GM23248 (cell line): ENCODE measurements at regions not wholly inside any gene's neighbourhood (a gene's known extent, or its start where the extent isn't known, plus 50 kb on each side); places are given as distances from the start of the nearest gene placed in this dataset.
"Not testable (repeated sequence)": the region's sequence is repeated elsewhere in the genome, so short reads cannot be mapped to it uniquely, and the experiment has no call there.

Source experiments
- DNase-seq: peaks from one replicate; pipeline ENCODE4 v3.0.0-alpha.2; 2015
- H2AFZ ChIP-seq: fragments of 200-600 bp; sonication (generic); 2 replicates; pipeline ENCODE4 v1.6.1; 2016; ENCODE audit warnings: antibody characterized with exemption
- H3F3A ChIP-seq: fragments of 200-600 bp; sonication (generic); 2 replicates; pipeline ENCODE4 v1.6.1; 2016; ENCODE audit warnings: mild to moderate bottlenecking, antibody characterized with exemption, mixed run types; ENCODE audit not compliant: insufficient read depth
- H3K27ac ChIP-seq: fragments of 200-600 bp; sonication (generic); 2 replicates; pipeline ENCODE4 v1.5.1; 2016; ENCODE audit warnings: mild to moderate bottlenecking
- H3K27me3 ChIP-seq: fragments of 200-600 bp; sonication (generic); replicated peaks from 2 replicates; pipeline ENCODE4 v1.6.1; 2016; ENCODE audit warnings: mild to moderate bottlenecking; ENCODE audit not compliant: insufficient read depth
- H3K36me3 ChIP-seq: fragments of 200-600 bp; sonication (generic); 2 replicates; pipeline ENCODE4 v1.6.1; 2016; ENCODE audit warnings: low read depth, mild to moderate bottlenecking
- H3K4me1 ChIP-seq: fragments of 200-600 bp; sonication (generic); 2 replicates; pipeline ENCODE4 v1.6.1; 2016; ENCODE audit warnings: mild to moderate bottlenecking; ENCODE audit not compliant: insufficient read depth
- H3K4me2 ChIP-seq: fragments of 200-600 bp; sonication (generic); one replicate; pipeline ENCODE4 v1.6.1; 2016; ENCODE audit warnings: mild to moderate bottlenecking; ENCODE audit not compliant: unreplicated experiment
- H3K4me3 ChIP-seq: fragments of 200-600 bp; sonication (generic); 2 replicates; pipeline ENCODE4 v1.5.1; 2016; ENCODE audit warnings: mild to moderate bottlenecking
- H3K79me2 ChIP-seq: fragments of 200-600 bp; sonication (generic); 2 replicates; pipeline ENCODE4 v1.6.1; 2016; ENCODE audit warnings: mild to moderate bottlenecking; ENCODE audit not compliant: insufficient read depth
- H3K9ac ChIP-seq: fragments of 200-600 bp; sonication (generic); 2 replicates; pipeline ENCODE4 v1.6.1; 2016; ENCODE audit warnings: mild to moderate bottlenecking
- H3K9me2 ChIP-seq: fragments of 200-600 bp; sonication (generic); 2 replicates; pipeline ENCODE4 v1.6.1; 2016; ENCODE audit warnings: mixed run types, mild to moderate bottlenecking, moderate library complexity; ENCODE audit not compliant: insufficient read depth
- H3K9me3 ChIP-seq: fragments of 200-600 bp; sonication (generic); one replicate; pipeline ENCODE4 v1.6.1; 2017; ENCODE audit warnings: low read depth
- H4K20me1 ChIP-seq: fragments of 200-600 bp; sonication (generic); 2 replicates; pipeline ENCODE4 v1.6.0; 2016; ENCODE audit not compliant: insufficient read depth
- EZH2 ChIP-seq: fragments of 200-600 bp; sonication (generic); IDR thresholded peaks from 2 replicates; pipeline ENCODE4 v1.6.1; 2018; ENCODE audit warnings: antibody characterized with exemption, mild to moderate bottlenecking; ENCODE audit not compliant: insufficient read depth, poor library complexity, severe bottlenecking
- EZH2phosphoT487 ChIP-seq: fragments of 200-600 bp; sonication (generic); IDR thresholded peaks from 2 replicates; pipeline ENCODE4 v1.6.1; 2018; ENCODE audit warnings: antibody characterized with exemption, moderate library complexity, mild to moderate bottlenecking, low read depth; ENCODE audit not compliant: insufficient read depth
- WGBS, 2 experiments: methylation state at CpG; one replicate each; pipeline ENCODE4 v1.1.6; 2015 to 2017; ENCODE audit warnings: low lambda C conversion rate in 2 of 2, low coverage in 1 of 2; ENCODE audit errors: missing lambda C conversion rate in 2 of 2; 5-methylcytosine and 5-hydroxymethylcytosine counted together
- in situ Hi-C: fragments of 300-500 bp; cut with MboI; formaldehyde crosslinking; loops from 2 replicates; pipeline ENCODE4 v1.15.0; 2020

DNA sequence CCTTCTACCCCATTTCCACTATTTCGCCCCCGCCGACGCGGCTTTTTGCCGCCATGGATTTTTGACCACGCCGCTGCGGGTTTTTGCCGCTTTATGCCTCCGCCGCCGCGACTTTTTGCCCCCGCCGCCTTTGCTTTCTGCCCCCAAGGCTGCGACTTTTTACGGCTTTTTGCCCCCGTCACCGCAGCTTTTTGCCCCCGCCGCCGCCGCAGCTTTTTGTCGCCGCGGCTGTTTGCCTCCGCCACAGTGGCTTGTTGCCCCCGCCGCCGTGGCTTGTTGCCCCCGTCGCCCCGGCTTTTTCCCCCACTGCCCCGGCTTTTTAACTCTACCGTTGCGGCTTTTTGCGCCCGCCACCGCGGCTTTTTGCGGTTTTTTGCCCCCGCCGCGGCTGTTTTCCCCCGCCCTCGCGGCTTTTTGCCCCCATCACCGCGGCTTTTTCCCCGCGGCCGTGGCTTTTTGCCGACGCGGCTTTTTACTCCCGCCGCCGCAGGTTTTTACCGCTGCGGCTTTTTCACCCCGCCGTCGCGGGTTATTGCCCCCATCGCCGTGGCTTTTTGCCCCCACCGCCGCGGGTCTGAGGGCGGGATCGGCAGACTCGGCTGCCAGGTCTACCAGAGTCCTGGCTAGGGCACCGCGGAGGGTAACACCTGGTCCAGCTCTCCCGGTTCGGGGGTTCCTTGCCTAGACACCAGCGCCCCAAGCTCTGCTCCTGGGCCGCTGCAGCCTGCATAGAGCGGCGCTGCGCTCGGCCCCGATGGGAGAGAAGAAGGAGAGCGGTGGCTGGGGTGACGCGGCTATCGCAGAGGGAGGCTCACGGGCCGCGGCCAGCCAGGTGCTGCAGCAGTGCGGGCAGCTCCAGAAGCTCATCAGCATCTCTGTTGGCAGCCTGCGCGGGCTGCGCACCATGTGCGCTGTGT is 562.7 kb upstream of the WSB1 start:
- Histone ChIP-seq H3K27me3 (no peaks in the 10 kb centered on the region), H3K79me2 (no peaks in the 10 kb centered on the region), H4K20me1 (no peaks in the 10 kb centered on the region), H3K9ac (no peak overlapping the region), H3K9me3 (no peaks in the 10 kb centered on the region), H2AFZ (no peak overlapping the region), H3K9me2 (no peaks in the 10 kb centered on the region), H3K27ac (no peak overlapping the region), H3K4me1 (no peaks in the 10 kb centered on the region), H3K36me3 (no peaks in the 10 kb centered on the region), H3K4me2 (no peak overlapping the region), H3K4me3 (no peak overlapping the region), H3F3A (no peaks in the 10 kb centered on the region)
- TF ChIP-seq EZH2phosphoT487 (no peak), EZH2 (no peak)
- peak; percentile 9 for DNase-seq
- in situ Hi-C loops: no loop called here
- 54 to 66% methylated on average over 46 to 96 of the region's 96 CpGs for WGBS, 2 experiments

DNA sequence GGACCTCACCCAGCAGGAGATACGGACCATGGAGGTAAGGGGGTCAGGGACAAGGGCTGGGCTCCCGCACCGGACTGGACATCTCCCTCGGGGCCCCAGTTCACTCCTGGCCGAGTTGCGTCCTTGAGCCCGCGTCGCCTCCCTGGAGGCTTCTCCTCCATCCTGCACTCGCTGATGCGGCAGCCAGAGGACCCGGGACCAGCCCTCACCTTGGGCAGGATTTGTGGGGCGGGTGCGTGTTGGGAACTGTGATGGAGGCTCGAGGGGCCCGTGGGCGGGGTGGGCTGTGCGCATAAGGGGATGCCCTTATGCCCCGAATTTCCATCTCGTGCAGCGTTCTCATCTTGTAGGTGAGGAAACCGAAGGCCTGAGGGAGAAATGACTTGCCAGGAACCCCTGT is 562.0 kb upstream of the WSB1 start:
- H3K9me3 ChIP-seq, DNase-seq, H2AFZ ChIP-seq, H3K9me2 ChIP-seq, H3K9ac ChIP-seq, in situ Hi-C loops, H3K4me3 ChIP-seq, H3K4me2 ChIP-seq, H3K4me1 ChIP-seq, H3K27ac ChIP-seq, H3F3A ChIP-seq, H3K79me2 ChIP-seq, H3K36me3 ChIP-seq, H4K20me1 ChIP-seq, H3K27me3 ChIP-seq: not testable (repeated sequence)
- 40 to 46% methylated on average over 21 to 22 of the region's 22 CpGs for WGBS, 2 experiments

DNA sequence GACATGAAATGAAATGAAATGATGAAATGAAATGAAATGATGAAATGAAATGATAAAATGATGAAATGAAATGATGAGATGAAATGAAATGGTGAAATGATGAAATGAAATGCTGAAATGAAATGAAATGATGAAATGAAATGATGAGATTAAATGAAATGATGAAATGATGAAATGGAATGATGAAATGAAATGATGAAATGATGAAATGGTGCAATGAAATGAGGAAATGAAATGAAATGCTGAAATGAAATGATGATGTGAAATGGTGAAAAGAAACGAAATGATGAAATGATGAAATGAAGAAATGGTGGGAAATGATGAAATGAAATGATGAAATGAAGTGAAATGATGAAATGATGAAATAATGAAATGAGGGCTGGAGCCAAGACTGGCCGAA is 559.1 kb upstream of the WSB1 start:
- H3K4me2 ChIP-seq, H3K9me3 ChIP-seq, DNase-seq, H3K27ac ChIP-seq, H4K20me1 ChIP-seq, H3K79me2 ChIP-seq, H3K9me2 ChIP-seq, H3K4me3 ChIP-seq, H3K4me1 ChIP-seq, in situ Hi-C loops, H2AFZ ChIP-seq, H3K27me3 ChIP-seq, H3K36me3 ChIP-seq, H3F3A ChIP-seq, H3K9ac ChIP-seq: not testable (repeated sequence)
- WGBS, 2 experiments: 3 to 4% methylated on average over 2 of the region's 2 CpGs

DNA sequence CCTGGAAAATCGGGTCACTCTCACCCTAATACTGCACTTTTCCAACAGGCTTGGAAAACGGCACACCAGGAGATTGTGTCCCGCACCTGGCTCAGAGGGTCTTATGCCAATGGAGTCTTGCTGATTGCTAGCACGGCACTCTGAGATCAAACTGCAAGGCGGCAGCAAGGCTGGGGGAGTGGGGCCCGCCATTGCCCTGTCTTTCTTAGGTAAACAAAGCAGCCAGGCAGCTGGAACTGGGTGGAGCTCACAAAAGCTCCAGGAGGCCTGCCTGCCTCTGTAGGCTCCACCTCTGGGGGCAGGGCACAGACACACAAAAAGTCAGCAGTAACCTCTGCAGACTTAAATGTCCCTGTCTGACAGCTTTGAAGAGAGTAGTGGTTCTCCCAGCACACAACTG is 557.9 kb upstream of the WSB1 start:
- H3F3A ChIP-seq, H2AFZ ChIP-seq, H3K9me3 ChIP-seq, H3K9me2 ChIP-seq, H3K79me2 ChIP-seq, H3K4me2 ChIP-seq, DNase-seq, H3K9ac ChIP-seq, H3K4me3 ChIP-seq, H3K36me3 ChIP-seq, H3K27ac ChIP-seq, H3K27me3 ChIP-seq, H3K4me1 ChIP-seq, in situ Hi-C loops, H4K20me1 ChIP-seq: not testable (repeated sequence)
- 41 to 42% methylated on average over 6 of the region's 6 CpGs for WGBS, 2 experiments
